Hepatocyte (in vitro differentiated cells): ENCODE measurements at regions not wholly inside any gene's neighbourhood (a gene's known extent, or its start where the extent isn't known, plus 50 kb on each side); places are given as distances from the start of the nearest gene placed in this dataset.

Experiments used
- DNase-seq: peaks from one replicate; pipeline ENCODE4 v3.0.0-alpha.2; 2016; ENCODE audit warnings: low spot score
- H2AFZ ChIP-seq: fragments of 200-600 bp; sonication (generic); 2 replicates; pipeline ENCODE4 v1.6.0; 2016; ENCODE audit warnings: antibody characterized with exemption, mild to moderate bottlenecking
- H3K27ac ChIP-seq: fragments of 200-600 bp; sonication (generic); 2 replicates; pipeline ENCODE4 v1.5.1; 2016; ENCODE audit warnings: mild to moderate bottlenecking
- H3K27me3 ChIP-seq: fragments of 200-600 bp; sonication (generic); 2 replicates; pipeline ENCODE4 v1.6.1; 2016
- H3K36me3 ChIP-seq: fragments of 200-600 bp; sonication (generic); replicated peaks from 2 replicates; pipeline ENCODE4 v1.5.1; 2016; ENCODE audit warnings: low read depth; ENCODE audit not compliant: insufficient read depth
- H3K4me1 ChIP-seq: fragments of 200-600 bp; sonication (generic); 2 replicates; pipeline ENCODE4 v1.5.1; 2016; ENCODE audit warnings: mild to moderate bottlenecking, moderate library complexity; ENCODE audit not compliant: insufficient read depth
- H3K4me2 ChIP-seq: fragments of 200-600 bp; sonication (generic); 2 replicates; pipeline ENCODE4 v1.6.0; 2016
- H3K4me3 ChIP-seq: fragments of 200-600 bp; sonication (generic); 2 replicates; pipeline ENCODE4 v1.5.1; 2016; ENCODE audit warnings: mild to moderate bottlenecking
- H3K79me2 ChIP-seq: fragments of 200-600 bp; sonication (generic); 2 replicates; pipeline ENCODE4 v1.6.0; 2017; ENCODE audit warnings: mild to moderate bottlenecking
- H3K9me2 ChIP-seq: fragments of 200-600 bp; sonication (generic); replicated peaks from 2 replicates; pipeline ENCODE4 v1.6.0; 2017; ENCODE audit warnings: mild to moderate bottlenecking; ENCODE audit not compliant: insufficient read depth
- H3K9me3 ChIP-seq: fragments of 200-600 bp; sonication (generic); 2 replicates; pipeline ENCODE4 v1.5.1; 2016; ENCODE audit warnings: low read depth, mild to moderate bottlenecking
- H4K20me1 ChIP-seq: fragments of 200-600 bp; sonication (generic); 2 replicates; pipeline ENCODE4 v1.6.0; 2016; ENCODE audit warnings: mild to moderate bottlenecking; ENCODE audit not compliant: insufficient read depth, poor library complexity, severe bottlenecking
- CTCF ChIP-seq: fragments of 200-600 bp; sonication (generic); IDR thresholded peaks from 2 replicates; pipeline ENCODE4 v1.5.1; 2016; ENCODE audit warnings: antibody characterized with exemption, mild to moderate bottlenecking; ENCODE audit not compliant: poor library complexity
- EZH2 ChIP-seq: fragments of 200-600 bp; sonication (generic); IDR thresholded peaks from 2 replicates; pipeline ENCODE4 v1.6.1; 2016; ENCODE audit warnings: antibody characterized with exemption, mild to moderate bottlenecking, borderline replicate concordance
- EZH2phosphoT487 ChIP-seq: fragments of 200-600 bp; sonication (generic); IDR thresholded peaks from one replicate; pipeline ENCODE4 v1.6.1; 2018; ENCODE audit warnings: antibody characterized with exemption, mild to moderate bottlenecking, low read depth, moderate library complexity; ENCODE audit not compliant: unreplicated experiment, severe bottlenecking
- WGBS: methylation state at CpG from one replicate; pipeline ENCODE4 v1.1.6; 2016; ENCODE audit warnings: low lambda C conversion rate; ENCODE audit errors: missing lambda C conversion rate; 5-methylcytosine and 5-hydroxymethylcytosine counted together

- Histone ChIP-seq H3K79me2 (no peaks in the 10 kb centered on the region), H3K4me3 (no peak overlapping the region), H3K36me3 (no peaks in the 10 kb centered on the region), H3K27me3 (no peaks in the 10 kb centered on the region), H4K20me1 (no peaks in the 10 kb centered on the region), H3K9me3 (no peaks in the 10 kb centered on the region), H2AFZ (no peak overlapping the region), H3K27ac (no peak overlapping the region), H3K4me2 (no peak overlapping the region), H3K9me2 (no peaks in the 10 kb centered on the region), H3K4me1 (no peaks in the 10 kb centered on the region)
- WGBS = 76% methylated on average over 1 of the region's 1 CpG
- DNase-seq = no peak
- TF ChIP-seq EZH2phosphoT487 (no peak), CTCF (no peak), EZH2 (no peak)
Observed at GRCh38 chr2:122357998-122358397, 602.5 kb downstream of the TSN start.

GRCh38 chr2:122358729-122359128 is 603.3 kb downstream of the TSN start:
- Histone ChIP-seq H2AFZ (no peak overlapping the region), H3K4me1 (no peaks in the 10 kb centered on the region), H3K36me3 (no peaks in the 10 kb centered on the region), H3K27me3 (no peaks in the 10 kb centered on the region), H3K79me2 (no peaks in the 10 kb centered on the region), H3K4me3 (no peak overlapping the region), H3K27ac (no peak overlapping the region), H4K20me1 (no peaks in the 10 kb centered on the region), H3K9me3 (no peaks in the 10 kb centered on the region), H3K9me2 (no peaks in the 10 kb centered on the region), H3K4me2 (no peak overlapping the region)
- no peak for TF ChIP-seq EZH2
- TF ChIP-seq CTCF = no peak
- TF ChIP-seq EZH2phosphoT487 = no peak
- WGBS = 82% methylated on average over 3 of the region's 3 CpGs
- no peak for DNase-seq

DNA sequence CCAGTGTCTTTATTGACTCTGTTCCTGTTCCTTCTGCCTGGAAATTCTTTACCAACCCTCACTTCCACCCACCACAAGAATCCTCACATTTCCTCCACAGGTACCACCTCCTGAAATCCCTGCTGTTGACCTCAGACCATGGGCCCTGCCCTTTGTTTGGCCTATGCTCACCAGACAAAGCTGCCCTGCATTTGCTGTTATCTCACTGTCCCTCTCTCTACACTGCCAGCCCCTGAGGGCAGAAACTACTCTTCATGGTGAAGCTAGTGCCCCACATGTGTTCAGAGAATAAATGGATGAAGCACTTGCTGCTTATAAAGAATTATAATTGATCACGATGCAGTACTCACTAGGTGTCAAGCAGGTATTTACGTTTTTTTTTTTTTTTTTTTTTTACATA is 608.4 kb downstream of the TSN start:
- H2AFZ ChIP-seq = no peak overlapping the region
- H3K79me2 ChIP-seq = no peaks in the 10 kb centered on the region
- no peaks in the 10 kb centered on the region for H3K36me3 ChIP-seq
- H3K27ac ChIP-seq = no peak overlapping the region
- H3K4me1 ChIP-seq = no peaks in the 10 kb centered on the region
- no peak overlapping the region for H3K4me3 ChIP-seq
- TF ChIP-seq EZH2 (no peak), CTCF (no peak), EZH2phosphoT487 (no peak)
- H3K27me3 ChIP-seq = no peaks in the 10 kb centered on the region
- H4K20me1 ChIP-seq = no peaks in the 10 kb centered on the region
- no peak for DNase-seq
- H3K9me2 ChIP-seq = no peaks in the 10 kb centered on the region
- no peak overlapping the region for H3K4me2 ChIP-seq
- 85% methylated on average over 2 of the region's 2 CpGs for WGBS
- no peaks in the 10 kb centered on the region for H3K9me3 ChIP-seq

DNA sequence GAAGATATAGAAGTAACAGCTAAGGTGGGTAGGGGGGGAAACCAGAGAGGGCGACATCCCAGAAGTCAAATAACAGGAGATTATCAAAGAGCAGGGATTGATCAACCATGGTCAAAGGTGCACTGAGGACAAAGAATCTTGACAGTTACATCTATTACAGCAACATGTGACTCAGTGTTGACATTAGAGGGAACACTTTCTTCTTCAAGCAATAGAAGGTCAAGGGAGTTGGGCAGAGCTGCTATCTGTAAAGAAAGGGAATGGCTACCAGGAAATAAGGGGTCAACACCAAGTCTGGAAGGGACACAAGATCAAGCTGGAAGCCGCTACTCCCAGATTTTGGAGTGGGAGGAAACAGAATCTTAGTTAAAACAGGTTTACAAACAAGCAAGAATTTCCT is 611.0 kb downstream of the TSN start:
- H3K9me3 ChIP-seq = no peaks in the 10 kb centered on the region
- H4K20me1 ChIP-seq = no peaks in the 10 kb centered on the region
- H3K4me3 ChIP-seq = no peak overlapping the region
- no peaks in the 10 kb centered on the region for H3K27me3 ChIP-seq
- 65% methylated on average over 2 of the region's 2 CpGs for WGBS
- no peaks in the 10 kb centered on the region for H3K4me1 ChIP-seq
- H3K27ac ChIP-seq = no peak overlapping the region
- H3K36me3 ChIP-seq = no peaks in the 10 kb centered on the region
- H2AFZ ChIP-seq = no peak overlapping the region
- DNase-seq = peak; percentile 5
- no peaks in the 10 kb centered on the region for H3K79me2 ChIP-seq
- no peak overlapping the region for H3K4me2 ChIP-seq
- H3K9me2 ChIP-seq = no peaks in the 10 kb centered on the region
- TF ChIP-seq EZH2 (no peak), CTCF (no peak), EZH2phosphoT487 (no peak)
